RWPE2 (cell line): ENCODE measurements at regions not wholly inside any gene's neighbourhood (a gene's known extent, or its start where the extent isn't known, plus 50 kb on each side); places are given as distances from the start of the nearest gene placed in this dataset.

Experiments used
- ATAC-seq: fragments of 200-7000 bp; cut with Tn5 transposase; 3 replicates; pipeline ENCODE4 v1.9.1; 2021; ENCODE audit warnings: low read depth
- DNase-seq: peaks from one replicate; pipeline ENCODE4 v3.0.0-alpha.2; 2020; ENCODE audit warnings: low spot score
- H3K27ac ChIP-seq: fragments of 450-650 bp; 2 replicates; pipeline ENCODE4 v1.5.1; 2017; ENCODE audit warnings: mild to moderate bottlenecking; ENCODE audit not compliant: poor library complexity, severe bottlenecking
- H3K27me3 ChIP-seq: fragments of 250-450 bp; sonication (Bioruptor Pico); 2 replicates; pipeline ENCODE4 v1.5.1; 2021; ENCODE audit warnings: mild to moderate bottlenecking, moderate library complexity; ENCODE audit not compliant: insufficient read depth, poor library complexity, severe bottlenecking
- H3K36me3 ChIP-seq: fragments of 250-450 bp; sonication (Bioruptor Pico); 2 replicates; pipeline ENCODE4 v1.5.1; 2020; ENCODE audit warnings: low read depth, mild to moderate bottlenecking, moderate library complexity
- H3K4me1 ChIP-seq: fragments of 250-450 bp; sonication (Bioruptor Pico); 2 replicates; pipeline ENCODE4 v1.5.1; 2021; ENCODE audit warnings: mild to moderate bottlenecking, moderate library complexity; ENCODE audit not compliant: insufficient read depth, poor library complexity, severe bottlenecking
- H3K4me3 ChIP-seq: fragments of 250-450 bp; sonication (Bioruptor Pico); 2 replicates; pipeline ENCODE4 v1.5.1; 2021; ENCODE audit warnings: mild to moderate bottlenecking, moderate library complexity; ENCODE audit not compliant: severe bottlenecking
- H3K9me3 ChIP-seq: fragments of 250-450 bp; sonication (Bioruptor Pico); 2 replicates; pipeline ENCODE4 v1.5.1; 2021; ENCODE audit warnings: mild to moderate bottlenecking, moderate library complexity; ENCODE audit not compliant: severe bottlenecking
- CTCF ChIP-seq: fragments of 450-650 bp; IDR thresholded peaks from one replicate; pipeline ENCODE4 v1.5.1; 2017; ENCODE audit warnings: mild to moderate bottlenecking, moderate library complexity; ENCODE audit not compliant: poor library complexity, severe bottlenecking

- Histone ChIP-seq H3K27ac (no peak overlapping the region), H3K36me3 (no peaks in the 10 kb centered on the region), H3K4me3 (no peak overlapping the region), H3K4me1 (no peaks in the 10 kb centered on the region), H3K27me3 (no peaks in the 10 kb centered on the region), H3K9me3 (no peaks in the 10 kb centered on the region)
- DNase-seq (no peak), ATAC-seq (no peak)
- no peak for TF ChIP-seq CTCF
Observed at GRCh38 chr17:428414-428813, 75.8 kb upstream of the RPH3AL start.

GRCh38 chr17:427891-428290 is 75.3 kb upstream of the RPH3AL start:
- TF ChIP-seq CTCF, result no peak
- Histone ChIP-seq H3K4me1 (no peaks in the 10 kb centered on the region), H3K27me3 (no peaks in the 10 kb centered on the region), H3K4me3 (no peak overlapping the region), H3K9me3 (no peaks in the 10 kb centered on the region), H3K27ac (no peak overlapping the region), H3K36me3 (no peaks in the 10 kb centered on the region)
- no peak for ATAC-seq
- no peak for DNase-seq

- Histone ChIP-seq H3K27ac (no peak overlapping the region), H3K9me3 (no peaks in the 10 kb centered on the region), H3K4me3 (no peak overlapping the region), H3K27me3 (no peaks in the 10 kb centered on the region), H3K36me3 (no peaks in the 10 kb centered on the region), H3K4me1 (no peaks in the 10 kb centered on the region)
- DNase-seq, result no peak
- no peak for TF ChIP-seq CTCF
- no peak for ATAC-seq
Observed at GRCh38 chr17:427327-427726, 74.7 kb upstream of the RPH3AL start.

- no peak for TF ChIP-seq CTCF
- ATAC-seq (no peak), DNase-seq (no peak)
- no peaks in the 10 kb centered on the region for H3K36me3 ChIP-seq
- no peak overlapping the region for H3K4me3 ChIP-seq
- H3K4me1 ChIP-seq, result no peaks in the 10 kb centered on the region
- no peaks in the 10 kb centered on the region for H3K27me3 ChIP-seq
- no peaks in the 10 kb centered on the region for H3K9me3 ChIP-seq
- no peak overlapping the region for H3K27ac ChIP-seq
Observed at GRCh38 chr17:422196-422930, 69.8 kb upstream of the RPH3AL start.

GRCh38 chr17:420479-421175 is 68.0 kb upstream of the RPH3AL start:
- no peaks in the 10 kb centered on the region for H3K27me3 ChIP-seq
- no peaks in the 10 kb centered on the region for H3K4me1 ChIP-seq
- TF ChIP-seq CTCF, result no peak
- no peaks in the 10 kb centered on the region for H3K36me3 ChIP-seq
- H3K4me3 ChIP-seq, result no peak overlapping the region
- DNase-seq, result no peak
- H3K9me3 ChIP-seq, result no peaks in the 10 kb centered on the region
- ATAC-seq, result no peak
- no peak overlapping the region for H3K27ac ChIP-seq
